ENCODE measurements at regions not wholly inside any gene's neighbourhood (a gene's known extent, or its start where the extent isn't known, plus 50 kb on each side); places are given as distances from the start of the nearest gene placed in this dataset.
"Not testable (repeated sequence)": the region's sequence is repeated elsewhere in the genome, so short reads cannot be mapped to it uniquely, and the experiment has no call there.

DNA sequence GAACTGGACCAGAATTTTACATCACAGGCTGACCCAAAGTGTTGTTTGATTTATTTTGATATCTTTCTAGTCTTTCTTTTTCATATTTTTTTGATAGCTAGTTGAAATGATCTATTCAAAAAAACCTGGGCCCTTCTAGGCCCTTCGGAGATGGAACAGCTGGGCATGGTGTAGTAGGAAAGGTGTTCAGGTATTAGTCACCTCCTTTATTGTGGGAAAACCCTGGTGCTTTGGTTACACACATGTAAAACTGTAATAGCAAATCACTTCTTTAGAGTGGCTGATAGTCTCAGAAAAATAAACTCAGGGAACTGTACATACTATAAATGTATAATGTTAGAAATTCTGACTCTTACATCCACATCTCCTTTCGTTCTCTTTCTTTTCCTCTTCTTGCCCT lies 234.5 kb downstream of the PLA2G4A start:
- H3K27ac ChIP-seq (ENCODE audit: low read depth in 2 of 2, low read length in 2 of 2), result no peak overlapping the region
- no peaks in the 10 kb centered on the region for H3K27me3 ChIP-seq (ENCODE audit: control insufficient read depth, insufficient read depth, low read length)
- TF ChIP-seq, protein P1, sequence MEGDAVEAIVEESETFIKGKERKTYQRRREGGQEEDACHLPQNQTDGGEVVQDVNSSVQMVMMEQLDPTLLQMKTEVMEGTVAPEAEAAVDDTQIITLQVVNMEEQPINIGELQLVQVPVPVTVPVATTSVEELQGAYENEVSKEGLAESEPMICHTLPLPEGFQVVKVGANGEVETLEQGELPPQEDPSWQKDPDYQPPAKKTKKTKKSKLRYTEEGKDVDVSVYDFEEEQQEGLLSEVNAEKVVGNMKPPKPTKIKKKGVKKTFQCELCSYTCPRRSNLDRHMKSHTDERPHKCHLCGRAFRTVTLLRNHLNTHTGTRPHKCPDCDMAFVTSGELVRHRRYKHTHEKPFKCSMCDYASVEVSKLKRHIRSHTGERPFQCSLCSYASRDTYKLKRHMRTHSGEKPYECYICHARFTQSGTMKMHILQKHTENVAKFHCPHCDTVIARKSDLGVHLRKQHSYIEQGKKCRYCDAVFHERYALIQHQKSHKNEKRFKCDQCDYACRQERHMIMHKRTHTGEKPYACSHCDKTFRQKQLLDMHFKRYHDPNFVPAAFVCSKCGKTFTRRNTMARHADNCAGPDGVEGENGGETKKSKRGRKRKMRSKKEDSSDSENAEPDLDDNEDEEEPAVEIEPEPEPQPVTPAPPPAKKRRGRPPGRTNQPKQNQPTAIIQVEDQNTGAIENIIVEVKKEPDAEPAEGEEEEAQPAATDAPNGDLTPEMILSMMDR (IDR thresholded peaks at IDR 0.05; ENCODE audit: borderline replicate concordance, extremely low read depth, insufficient read depth), result no peak
- H3K4me1 ChIP-seq (ENCODE audit: control insufficient read depth in 2 of 3, insufficient read depth in 2 of 3, low read depth in 1 of 3, low read length in 3 of 3), result no peaks in the 10 kb centered on the region
- FAIRE-seq, result no peak
- no peaks in the 10 kb centered on the region for H3K9me3 ChIP-seq (ENCODE audit: control insufficient read depth in 2 of 3, insufficient read depth in 1 of 3, low read length in 3 of 3)
- intact Hi-C loops (cut with DNase I), result no loop called here
- H3K36me3 ChIP-seq (ENCODE audit: control insufficient read depth in 2 of 3, insufficient read depth in 3 of 3, low read length in 3 of 3), result no peaks in the 10 kb centered on the region
- H3K9ac ChIP-seq (ENCODE audit: low read length in 3 of 3), result no peak overlapping the region
- no peak overlapping the region for H3K4me3 ChIP-seq (ENCODE audit: low read length in 3 of 3)
- DNase-seq, result no peak

DNA sequence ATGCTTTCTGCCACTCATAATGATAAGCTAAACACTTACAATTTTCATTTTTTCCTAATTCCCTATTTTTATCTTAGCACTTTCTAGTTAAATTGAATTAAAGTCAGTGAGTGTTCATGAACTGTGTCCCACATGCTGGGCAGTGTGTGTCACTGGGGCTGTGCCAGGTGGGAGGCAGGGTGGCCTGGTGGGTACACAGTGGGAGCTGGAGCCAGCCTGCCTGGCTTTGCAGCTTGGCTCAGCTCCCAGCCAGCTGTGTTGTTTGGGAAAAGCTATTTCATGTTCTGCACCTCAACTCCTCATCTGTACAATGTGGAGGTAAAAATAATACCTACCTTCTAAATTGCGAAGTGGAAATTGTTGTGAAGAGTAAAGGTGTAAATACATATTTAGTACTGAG lies 238.4 kb downstream of the PLA2G4A start:
- Histone ChIP-seq H3K4me3 (ENCODE audit: low read length in 3 of 3) (no peak overlapping the region), H3K36me3 (ENCODE audit: control insufficient read depth in 2 of 3, insufficient read depth in 3 of 3, low read length in 3 of 3) (no peaks in the 10 kb centered on the region), H3K27ac (ENCODE audit: low read depth in 2 of 2, low read length in 2 of 2) (no peak overlapping the region), H3K4me1 (ENCODE audit: control insufficient read depth in 2 of 3, insufficient read depth in 2 of 3, low read depth in 1 of 3, low read length in 3 of 3) (no peaks in the 10 kb centered on the region), H3K9me3 (ENCODE audit: control insufficient read depth in 2 of 3, insufficient read depth in 1 of 3, low read length in 3 of 3) (no peaks in the 10 kb centered on the region), H3K27me3 (ENCODE audit: control insufficient read depth, insufficient read depth, low read length) (no peaks in the 10 kb centered on the region), H3K9ac (ENCODE audit: low read length in 3 of 3) (no peak overlapping the region)
- TF ChIP-seq, protein P1 (IDR thresholded peaks at IDR 0.05; ENCODE audit: borderline replicate concordance, extremely low read depth, insufficient read depth), result no peak
- FAIRE-seq (no peak), DNase-seq (no peak)
- intact Hi-C loops (cut with DNase I), result no loop called here

GRCh38 chr1:187070076-187070475 lies 241.3 kb downstream of the PLA2G4A start:
- no peak for DNase-seq
- Histone ChIP-seq H3K9ac (ENCODE audit: low read length in 3 of 3) (no peak overlapping the region), H3K4me1 (ENCODE audit: control insufficient read depth in 2 of 3, insufficient read depth in 2 of 3, low read depth in 1 of 3, low read length in 3 of 3) (no peaks in the 10 kb centered on the region), H3K9me3 (ENCODE audit: control insufficient read depth in 2 of 3, insufficient read depth in 1 of 3, low read length in 3 of 3) (no peaks in the 10 kb centered on the region), H3K27me3 (ENCODE audit: control insufficient read depth, insufficient read depth, low read length) (no peaks in the 10 kb centered on the region), H3K27ac (ENCODE audit: low read depth in 2 of 2, low read length in 2 of 2) (no peak overlapping the region), H3K36me3 (ENCODE audit: control insufficient read depth in 2 of 3, insufficient read depth in 3 of 3, low read length in 3 of 3) (no peaks in the 10 kb centered on the region), H3K4me3 (ENCODE audit: low read length in 3 of 3) (no peak overlapping the region)
- intact Hi-C loops (cut with DNase I), result no loop called here
- no peak for FAIRE-seq
- TF ChIP-seq, protein P1 (IDR thresholded peaks at IDR 0.05; ENCODE audit: borderline replicate concordance, extremely low read depth, insufficient read depth), result no peak

DNA sequence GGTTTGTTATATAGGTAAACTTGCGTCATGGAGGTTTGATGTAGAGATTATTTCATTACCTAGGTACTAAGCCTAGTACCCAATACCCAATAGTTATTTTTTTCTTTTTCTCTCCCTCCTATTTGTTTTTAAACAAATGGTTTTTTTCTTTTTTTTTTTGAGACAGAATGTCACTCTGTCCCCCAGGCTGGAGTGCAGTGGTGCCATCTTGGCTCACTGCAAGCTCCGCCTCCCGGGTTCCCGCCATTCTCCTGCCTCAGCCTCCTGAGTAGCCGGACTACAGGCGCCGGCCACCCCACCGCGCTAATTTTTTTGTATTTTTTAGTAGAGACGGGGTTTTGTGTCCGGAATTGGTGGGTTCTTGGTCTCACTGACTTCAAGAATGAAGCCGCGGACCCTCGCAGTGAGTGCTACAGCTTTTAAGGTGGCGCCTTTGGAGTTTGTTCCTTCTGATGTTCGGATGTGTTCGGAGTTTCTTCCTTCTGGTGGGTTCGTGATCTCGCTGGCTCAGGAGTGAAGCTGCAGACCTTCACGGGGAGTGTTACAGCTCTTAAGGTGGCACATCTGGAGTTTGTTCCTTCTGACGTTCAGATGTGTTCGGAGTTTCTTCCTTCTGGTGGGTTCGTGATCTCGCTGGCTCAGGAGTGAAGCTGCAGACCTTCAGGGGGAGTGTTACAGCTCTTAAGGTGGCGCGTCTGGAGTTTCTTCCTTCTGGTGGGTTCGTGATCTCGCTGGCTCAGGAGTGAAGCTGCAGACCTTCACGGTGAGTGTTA lies 243.7 kb downstream of the PLA2G4A start:
- intact Hi-C loops (cut with DNase I); H3K9me3 ChIP-seq (ENCODE audit: control insufficient read depth in 2 of 3, insufficient read depth in 1 of 3, low read length in 3 of 3): not testable (repeated sequence)
- H3K4me3 ChIP-seq (ENCODE audit: low read length in 3 of 3), result peak overlapping the region; percentile 34 to 60 (median 53)

GRCh38 chr1:187073035-187073560 lies 244.3 kb downstream of the PLA2G4A start:
- H3K36me3 ChIP-seq (ENCODE audit: control insufficient read depth in 2 of 3, insufficient read depth in 3 of 3, low read length in 3 of 3); H3K9me3 ChIP-seq (ENCODE audit: control insufficient read depth in 2 of 3, insufficient read depth in 1 of 3, low read length in 3 of 3); DNase-seq; H3K4me1 ChIP-seq (ENCODE audit: control insufficient read depth in 2 of 3, insufficient read depth in 2 of 3, low read depth in 1 of 3, low read length in 3 of 3); H3K27me3 ChIP-seq (ENCODE audit: control insufficient read depth, insufficient read depth, low read length); H3K27ac ChIP-seq (ENCODE audit: low read depth in 2 of 2, low read length in 2 of 2); H3K9ac ChIP-seq (ENCODE audit: low read length in 3 of 3); intact Hi-C loops (cut with DNase I); FAIRE-seq: not testable (repeated sequence)
- peak overlapping the region; percentile 28 to 60 (median 53) for H3K4me3 ChIP-seq (ENCODE audit: low read length in 3 of 3)

More for the DNA sequence above, 243.7 kb downstream of the PLA2G4A start:
- H3K9ac ChIP-seq (ENCODE audit: low read length in 3 of 3); H3K27ac ChIP-seq (ENCODE audit: low read depth in 2 of 2, low read length in 2 of 2); H3K36me3 ChIP-seq (ENCODE audit: control insufficient read depth in 2 of 3, insufficient read depth in 3 of 3, low read length in 3 of 3); FAIRE-seq; H3K4me1 ChIP-seq (ENCODE audit: control insufficient read depth in 2 of 3, insufficient read depth in 2 of 3, low read depth in 1 of 3, low read length in 3 of 3); H3K27me3 ChIP-seq (ENCODE audit: control insufficient read depth, insufficient read depth, low read length): not testable (repeated sequence)
- DNase-seq, result peak in 1 of 5 donors; percentile 11

GRCh38 chr1:187073634-187074245 lies 245.0 kb downstream of the PLA2G4A start:
- H3K9me3 ChIP-seq (ENCODE audit: control insufficient read depth in 2 of 3, insufficient read depth in 1 of 3, low read length in 3 of 3); H3K4me1 ChIP-seq (ENCODE audit: control insufficient read depth in 2 of 3, insufficient read depth in 2 of 3, low read depth in 1 of 3, low read length in 3 of 3); H3K27ac ChIP-seq (ENCODE audit: low read depth in 2 of 2, low read length in 2 of 2); FAIRE-seq; H3K4me3 ChIP-seq (ENCODE audit: low read length in 3 of 3); H3K9ac ChIP-seq (ENCODE audit: low read length in 3 of 3); H3K27me3 ChIP-seq (ENCODE audit: control insufficient read depth, insufficient read depth, low read length); H3K36me3 ChIP-seq (ENCODE audit: control insufficient read depth in 2 of 3, insufficient read depth in 3 of 3, low read length in 3 of 3); intact Hi-C loops (cut with DNase I): not testable (repeated sequence)
- peak in 1 of 5 donors; percentile 60 for DNase-seq
